ENCODE measurements at regions not wholly inside any gene's neighbourhood (a gene's known extent, or its start where the extent isn't known, plus 50 kb on each side); places are given as distances from the start of the nearest gene placed in this dataset.

GRCh38 chr1:65658122-65658521 lies 134.6 kb upstream of the PDE4B start:
- no peak for DNase-seq (ENCODE audit: low spot score)

DNA sequence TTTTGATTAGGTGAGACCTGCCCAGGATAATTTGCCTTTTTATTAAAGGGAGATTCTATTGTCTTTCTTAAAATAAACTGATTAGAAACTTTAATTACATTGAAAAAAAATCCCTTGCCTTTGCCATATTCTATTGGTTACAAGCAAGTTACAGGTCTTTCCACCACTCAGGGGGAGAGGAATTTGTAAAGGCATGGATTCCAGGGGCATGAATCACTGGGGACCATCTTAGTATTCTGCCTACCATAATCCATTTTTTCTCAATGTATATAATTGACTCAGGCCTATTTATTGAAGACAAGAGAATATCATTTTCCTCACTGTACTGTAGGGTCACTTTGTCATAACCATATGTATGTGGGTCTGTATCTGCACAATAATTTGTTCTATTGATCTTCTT lies 124.3 kb upstream of the PDE4B start:
- H3K27ac Mint-ChIP-seq (ENCODE audit: unreplicated experiment) = no peak overlapping the region
- peaks cover 20% of the 10 kb centered on the region for H3K27me3 Mint-ChIP-seq (ENCODE audit: low read depth)
- H3K36me3 Mint-ChIP-seq (ENCODE audit: low read depth) = peaks cover 2% of the 10 kb centered on the region
- DNase-seq (ENCODE audit: low spot score) = no peak
- H3K4me1 Mint-ChIP-seq (ENCODE audit: low read depth) = no peaks in the 10 kb centered on the region
- TF ChIP-seq, protein P1, sequence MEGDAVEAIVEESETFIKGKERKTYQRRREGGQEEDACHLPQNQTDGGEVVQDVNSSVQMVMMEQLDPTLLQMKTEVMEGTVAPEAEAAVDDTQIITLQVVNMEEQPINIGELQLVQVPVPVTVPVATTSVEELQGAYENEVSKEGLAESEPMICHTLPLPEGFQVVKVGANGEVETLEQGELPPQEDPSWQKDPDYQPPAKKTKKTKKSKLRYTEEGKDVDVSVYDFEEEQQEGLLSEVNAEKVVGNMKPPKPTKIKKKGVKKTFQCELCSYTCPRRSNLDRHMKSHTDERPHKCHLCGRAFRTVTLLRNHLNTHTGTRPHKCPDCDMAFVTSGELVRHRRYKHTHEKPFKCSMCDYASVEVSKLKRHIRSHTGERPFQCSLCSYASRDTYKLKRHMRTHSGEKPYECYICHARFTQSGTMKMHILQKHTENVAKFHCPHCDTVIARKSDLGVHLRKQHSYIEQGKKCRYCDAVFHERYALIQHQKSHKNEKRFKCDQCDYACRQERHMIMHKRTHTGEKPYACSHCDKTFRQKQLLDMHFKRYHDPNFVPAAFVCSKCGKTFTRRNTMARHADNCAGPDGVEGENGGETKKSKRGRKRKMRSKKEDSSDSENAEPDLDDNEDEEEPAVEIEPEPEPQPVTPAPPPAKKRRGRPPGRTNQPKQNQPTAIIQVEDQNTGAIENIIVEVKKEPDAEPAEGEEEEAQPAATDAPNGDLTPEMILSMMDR (IDR thresholded peaks at IDR 0.05) = no peak
- no peak overlapping the region for H3K4me3 Mint-ChIP-seq (ENCODE audit: unreplicated experiment)
- peaks cover 15% of the 10 kb centered on the region for H3K9me3 Mint-ChIP-seq (ENCODE audit: low read depth)

More at GRCh38 chr1:65658122-65658521, 134.6 kb upstream of the PDE4B start:
- Mint-ChIP-seq H3K36me3 (ENCODE audit: low read depth) (peaks cover 3% of the 10 kb centered on the region), H3K27ac (ENCODE audit: unreplicated experiment) (no peak overlapping the region), H3K27me3 (ENCODE audit: low read depth) (peaks cover 59% of the 10 kb centered on the region), H3K9me3 (ENCODE audit: low read depth) (peaks cover 14% of the 10 kb centered on the region), H3K4me3 (ENCODE audit: unreplicated experiment) (no peak overlapping the region), H3K4me1 (ENCODE audit: low read depth) (no peaks in the 10 kb centered on the region)
- TF ChIP-seq, protein P1 (IDR thresholded peaks at IDR 0.05) = no peak

- peaks cover 14% of the 10 kb centered on the region for H3K9me3 Mint-ChIP-seq (ENCODE audit: low read depth)
- TF ChIP-seq, protein P1 (IDR thresholded peaks at IDR 0.05) = no peak
- H3K4me1 Mint-ChIP-seq (ENCODE audit: low read depth) = no peaks in the 10 kb centered on the region
- H3K4me3 Mint-ChIP-seq (ENCODE audit: unreplicated experiment) = no peak overlapping the region
- no peak overlapping the region for H3K27ac Mint-ChIP-seq (ENCODE audit: unreplicated experiment)
- H3K36me3 Mint-ChIP-seq (ENCODE audit: low read depth) = peaks cover 2% of the 10 kb centered on the region
- DNase-seq (ENCODE audit: low spot score) = no peak
- H3K27me3 Mint-ChIP-seq (ENCODE audit: low read depth) = peaks cover 18% of the 10 kb centered on the region
Observed at GRCh38 chr1:65670518-65670917, 122.2 kb upstream of the PDE4B start.

GRCh38 chr1:65674522-65674921 lies 118.2 kb upstream of the PDE4B start:
- no peak for DNase-seq (ENCODE audit: low spot score)
- H3K4me1 Mint-ChIP-seq (ENCODE audit: low read depth) = no peaks in the 10 kb centered on the region

DNA sequence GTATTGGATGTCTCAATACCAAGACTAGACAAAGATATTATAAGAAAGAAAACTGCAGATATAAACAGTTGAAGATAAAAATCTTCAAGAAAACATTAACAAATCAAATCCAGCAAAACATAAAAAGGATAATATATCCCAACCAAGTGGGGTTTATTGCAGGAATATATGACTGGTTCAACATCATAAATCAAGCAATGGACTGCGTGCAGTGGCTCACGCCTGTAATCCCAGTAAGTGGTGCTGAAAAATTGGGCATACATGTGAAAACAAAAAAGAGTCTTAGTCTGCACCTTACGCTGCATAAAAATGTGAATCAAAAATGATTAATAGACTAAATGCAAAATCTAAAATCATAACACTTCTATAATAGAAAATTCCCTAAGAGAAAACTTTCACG lies 112.9 kb upstream of the PDE4B start:
- Mint-ChIP-seq H3K4me3 (ENCODE audit: unreplicated experiment) (no peak overlapping the region), H3K27ac (ENCODE audit: unreplicated experiment) (no peak overlapping the region), H3K9me3 (ENCODE audit: low read depth) (peaks cover 3% of the 10 kb centered on the region), H3K36me3 (ENCODE audit: low read depth) (no peaks in the 10 kb centered on the region), H3K27me3 (ENCODE audit: low read depth) (peaks cover 23% of the 10 kb centered on the region), H3K4me1 (ENCODE audit: low read depth) (no peaks in the 10 kb centered on the region)
- TF ChIP-seq, protein P1 (IDR thresholded peaks at IDR 0.05) = no peak
- no peak for DNase-seq (ENCODE audit: low spot score)

More at GRCh38 chr1:65674522-65674921, 118.2 kb upstream of the PDE4B start:
- H3K4me3 Mint-ChIP-seq (ENCODE audit: unreplicated experiment) = no peak overlapping the region
- H3K9me3 Mint-ChIP-seq (ENCODE audit: low read depth) = no peaks in the 10 kb centered on the region
- H3K27ac Mint-ChIP-seq (ENCODE audit: unreplicated experiment) = no peak overlapping the region
- H3K36me3 Mint-ChIP-seq (ENCODE audit: low read depth) = no peaks in the 10 kb centered on the region
- H3K27me3 Mint-ChIP-seq (ENCODE audit: low read depth) = peaks cover 18% of the 10 kb centered on the region
- TF ChIP-seq, protein P1 (IDR thresholded peaks at IDR 0.05) = no peak

Data from chondrocyte (in vitro differentiated cells).